ENCODE measurements at regions not wholly inside any gene's neighbourhood (a gene's known extent, or its start where the extent isn't known, plus 50 kb on each side); places are given as distances from the start of the nearest gene placed in this dataset.

DNA sequence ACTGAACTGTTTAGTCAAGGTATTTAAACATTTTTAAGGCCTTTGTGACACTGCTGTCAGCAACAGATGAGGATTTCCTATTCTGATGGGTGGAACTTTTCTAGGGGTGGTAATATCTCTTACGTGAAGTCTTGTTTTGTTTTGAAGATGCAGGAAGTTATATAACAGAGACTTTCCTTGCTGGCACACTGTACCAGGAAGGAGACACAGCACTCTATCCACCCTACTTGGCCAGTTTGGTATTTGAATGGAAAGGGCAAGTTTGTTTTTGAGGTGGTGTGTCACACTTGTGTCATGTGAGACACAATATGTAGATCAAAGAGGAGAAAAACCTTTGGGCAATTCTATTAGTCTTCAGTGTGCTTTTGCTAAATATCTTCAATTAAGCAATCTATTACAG lies 51.6 kb upstream of the SRP54 start:
- TF ChIP-seq EZH2 (optimal IDR thresholded peaks at IDR 0.05; ENCODE audit: low read depth, low read length) = no peak
- TF ChIP-seq, protein P1, sequence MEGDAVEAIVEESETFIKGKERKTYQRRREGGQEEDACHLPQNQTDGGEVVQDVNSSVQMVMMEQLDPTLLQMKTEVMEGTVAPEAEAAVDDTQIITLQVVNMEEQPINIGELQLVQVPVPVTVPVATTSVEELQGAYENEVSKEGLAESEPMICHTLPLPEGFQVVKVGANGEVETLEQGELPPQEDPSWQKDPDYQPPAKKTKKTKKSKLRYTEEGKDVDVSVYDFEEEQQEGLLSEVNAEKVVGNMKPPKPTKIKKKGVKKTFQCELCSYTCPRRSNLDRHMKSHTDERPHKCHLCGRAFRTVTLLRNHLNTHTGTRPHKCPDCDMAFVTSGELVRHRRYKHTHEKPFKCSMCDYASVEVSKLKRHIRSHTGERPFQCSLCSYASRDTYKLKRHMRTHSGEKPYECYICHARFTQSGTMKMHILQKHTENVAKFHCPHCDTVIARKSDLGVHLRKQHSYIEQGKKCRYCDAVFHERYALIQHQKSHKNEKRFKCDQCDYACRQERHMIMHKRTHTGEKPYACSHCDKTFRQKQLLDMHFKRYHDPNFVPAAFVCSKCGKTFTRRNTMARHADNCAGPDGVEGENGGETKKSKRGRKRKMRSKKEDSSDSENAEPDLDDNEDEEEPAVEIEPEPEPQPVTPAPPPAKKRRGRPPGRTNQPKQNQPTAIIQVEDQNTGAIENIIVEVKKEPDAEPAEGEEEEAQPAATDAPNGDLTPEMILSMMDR (IDR thresholded peaks at IDR 0.05; ENCODE audit: low read length) = no peak
